SK-N-SH (cell line): ENCODE measurements at regions not wholly inside any gene's neighbourhood (a gene's known extent, or its start where the extent isn't known, plus 50 kb on each side); places are given as distances from the start of the nearest gene placed in this dataset.

Source experiments
- CTCF ChIA-PET: fragments of 300-600, 350-600 bp; formaldehyde crosslinking; extraction: SDS; loops from one replicate; lab custom pipeline; 2021; lab: Yijun Ruan, JAX
- POLR2A ChIA-PET: fragments of 350-600 bp; sonication (Branson Sonifier 250); formaldehyde crosslinking; extraction: SDS; loops from one replicate; lab custom pipeline; 2020; ENCODE audit warnings: antibody characterized with exemption, inconsistent platforms; lab: Yijun Ruan, JAX
- DNase-seq: peaks from one replicate; pipeline ENCODE4 v3.0.0; 2012
- H2AFZ ChIP-seq: fragments of 200-600 bp; sonication (generic); 2 replicates; pipeline ENCODE4 v1.8.1; 2016; ENCODE audit warnings: antibody characterized with exemption, mild to moderate bottlenecking, low read depth
- H3F3A ChIP-seq: fragments of 200-600 bp; sonication (generic); replicated peaks from 2 replicates; pipeline ENCODE3; 2016; ENCODE audit warnings: antibody characterized with exemption, mild to moderate bottlenecking; ENCODE audit not compliant: insufficient read depth
- H3K27ac ChIP-seq, 2 experiments: fragments of 200-500 bp in 1 of 2; fragments of 200-600 bp in 1 of 2; sonication (Bioruptor generic) in 1 of 2; sonication (generic), shearing (Covaris generic) in 1 of 2; 2 replicates each; pipeline versions ENCODE4 v1.5.1 to v1.6.1; 2014 to 2016; ENCODE audit warnings: low read depth in 2 of 2, inconsistent platforms in 1 of 2, low read length in 1 of 2, mild to moderate bottlenecking in 1 of 2, mixed read lengths in 1 of 2
- H3K27me3 ChIP-seq: fragments of 200-600 bp; sonication (generic), shearing (Covaris generic); 2 replicates; pipeline ENCODE4 v1.6.1; 2016; ENCODE audit warnings: mixed run types; ENCODE audit not compliant: insufficient read depth
- H3K36me3 ChIP-seq, 2 experiments: fragments of 200-500 bp in 1 of 2; fragments of 200-600 bp in 1 of 2; sonication (Bioruptor generic) in 1 of 2; sonication (generic) in 1 of 2; replicated peaks in 1 of 2; 2 replicates each; pipeline versions ENCODE3 to v1.5.1; 2014 to 2016; ENCODE audit warnings: low read length in 1 of 2, mild to moderate bottlenecking in 1 of 2; ENCODE audit not compliant: insufficient read depth in 2 of 2, control insufficient read depth in 1 of 2
- H3K4me1 ChIP-seq, 2 experiments: fragments of 200-500 bp in 1 of 2; fragments of 200-600 bp in 1 of 2; sonication (Bioruptor generic) in 1 of 2; sonication (generic), shearing (Covaris generic) in 1 of 2; 2 replicates each; pipeline versions ENCODE4 v1.5.1 to v1.6.1; 2014 to 2016; ENCODE audit warnings: low read depth in 1 of 2, low read length in 1 of 2, mixed run types in 1 of 2; ENCODE audit not compliant: insufficient read depth in 2 of 2, control insufficient read depth in 1 of 2
- H3K4me2 ChIP-seq: fragments of 200-600 bp; sonication (generic), shearing (Covaris generic); 2 replicates; pipeline ENCODE4 v1.6.1; 2017; ENCODE audit warnings: mixed run types
- H3K4me3 ChIP-seq, 2 experiments: fragments of 200-500 bp in 1 of 2; fragments of 200-600 bp in 1 of 2; sonication (Bioruptor generic) in 1 of 2; sonication (generic), shearing (Covaris generic) in 1 of 2; 2 replicates each; pipeline versions ENCODE4 v1.5.1 to v1.8.1; 2014 to 2016; ENCODE audit warnings: low read depth in 2 of 2, inconsistent platforms in 1 of 2, low read length in 1 of 2, mild to moderate bottlenecking in 1 of 2, mixed read lengths in 1 of 2, moderate library complexity in 1 of 2
- H3K79me2 ChIP-seq: fragments of 200-600 bp; sonication (generic); 2 replicates; pipeline ENCODE4 v1.8.1; 2017; ENCODE audit warnings: mild to moderate bottlenecking; ENCODE audit not compliant: insufficient read depth
- H3K9ac ChIP-seq: fragments of 200-600 bp; sonication (generic); 2 replicates; pipeline ENCODE4 v1.6.1; 2017; ENCODE audit warnings: mixed run types
- H3K9me2 ChIP-seq: fragments of 200-600 bp; sonication (generic); 2 replicates; pipeline ENCODE4 v1.6.1; 2017; ENCODE audit warnings: mixed run types
- H3K9me3 ChIP-seq: fragments of 200-600 bp; sonication (generic); 2 replicates; pipeline ENCODE4 v1.6.1; 2017; ENCODE audit warnings: mixed run types, mild to moderate bottlenecking, moderate library complexity
- H4K20me1 ChIP-seq: fragments of 200-600 bp; sonication (generic); 2 replicates; pipeline ENCODE4 v1.6.1; 2017; ENCODE audit warnings: mild to moderate bottlenecking, mixed run types; ENCODE audit not compliant: insufficient read depth
- CHD2 ChIP-seq: fragments of 150-350 bp; IDR thresholded peaks from 2 replicates; pipeline ENCODE4 v1.6.1; 2018; ENCODE audit warnings: low read length; ENCODE audit not compliant: partially characterized antibody
- FOXJ3 ChIP-seq: sonication (generic); formaldehyde crosslinking; IDR thresholded peaks from 2 replicates; pipeline ENCODE4 v1.5.1; 2020; ENCODE audit warnings: mild to moderate bottlenecking, missing genetic modification reagents
- FOXM1 ChIP-seq: IDR thresholded peaks from 2 replicates; pipeline ENCODE4 v1.4.0; 2012; ENCODE audit warnings: low read depth, mild to moderate bottlenecking
- GABPA ChIP-seq: IDR thresholded peaks from 2 replicates; pipeline ENCODE4 v1.4.0; 2012; ENCODE audit warnings: low read depth, mild to moderate bottlenecking
- GATA2 ChIP-seq: sonication (generic); formaldehyde crosslinking; IDR thresholded peaks from 2 replicates; pipeline ENCODE4 v1.5.0; 2020; ENCODE audit warnings: mild to moderate bottlenecking, missing genetic modification reagents
- MXI1 ChIP-seq: IDR thresholded peaks from 2 replicates; pipeline ENCODE4 v1.6.1; 2012; ENCODE audit warnings: mild to moderate bottlenecking, low read depth, low read length, improper control_type of control experiment
- NRF1 ChIP-seq: IDR thresholded peaks from 2 replicates; pipeline ENCODE4 v1.6.1; 2012; ENCODE audit warnings: low read depth, mild to moderate bottlenecking, low read length
- PBX3 ChIP-seq: IDR thresholded peaks from 2 replicates; pipeline ENCODE4; 2012
- RAD21 ChIP-seq: IDR thresholded peaks from 2 replicates; pipeline ENCODE4 v1.6.1; 2012; ENCODE audit warnings: mild to moderate bottlenecking, low read length
- RFX5 ChIP-seq: IDR thresholded peaks from 2 replicates; pipeline ENCODE4 v1.6.1; 2012; ENCODE audit warnings: mild to moderate bottlenecking, improper control_type of control experiment, low read length
- RXRA ChIP-seq: IDR thresholded peaks from 2 replicates; pipeline ENCODE4 v1.4.0; 2012; ENCODE audit warnings: low read depth, mild to moderate bottlenecking, borderline replicate concordance
- SIN3A ChIP-seq: IDR thresholded peaks from 2 replicates; pipeline ENCODE4 v1.6.1; 2012; ENCODE audit warnings: low read depth, mild to moderate bottlenecking, low read length, moderate library complexity, borderline replicate concordance
- TAF1 ChIP-seq: IDR thresholded peaks from 2 replicates; pipeline ENCODE4 v1.6.1; 2012; ENCODE audit warnings: low read depth, mild to moderate bottlenecking, low read length, moderate library complexity, borderline replicate concordance
- TCF12 ChIP-seq: IDR thresholded peaks from 2 replicates; pipeline ENCODE4 v1.4.0; 2012
- YY1 ChIP-seq: IDR thresholded peaks from 2 replicates; pipeline ENCODE4 v1.4.0; 2012; ENCODE audit warnings: low read depth, mild to moderate bottlenecking
- WGBS: methylation state at CpG from one replicate; pipeline ENCODE4 v1.1.6; 2017; ENCODE audit warnings: low lambda C conversion rate; 5-methylcytosine and 5-hydroxymethylcytosine counted together
- TF ChIP-seq, protein P1 (sequence below): IDR thresholded peaks from 2 replicates; pipeline ENCODE4 v1.4.0; 2012; ENCODE audit warnings: low read depth
- TF ChIP-seq, protein P2 (sequence below): IDR thresholded peaks from 2 replicates; pipeline ENCODE4 v1.4.0; 2012; ENCODE audit warnings: low read depth, borderline replicate concordance
- TF ChIP-seq, protein P3 (sequence below): fragments of 200-600 bp; sonication (generic); IDR thresholded peaks from 2 replicates; pipeline ENCODE4 v1.6.1; 2017; ENCODE audit warnings: antibody characterized with exemption, mild to moderate bottlenecking, moderate library complexity

DNA sequence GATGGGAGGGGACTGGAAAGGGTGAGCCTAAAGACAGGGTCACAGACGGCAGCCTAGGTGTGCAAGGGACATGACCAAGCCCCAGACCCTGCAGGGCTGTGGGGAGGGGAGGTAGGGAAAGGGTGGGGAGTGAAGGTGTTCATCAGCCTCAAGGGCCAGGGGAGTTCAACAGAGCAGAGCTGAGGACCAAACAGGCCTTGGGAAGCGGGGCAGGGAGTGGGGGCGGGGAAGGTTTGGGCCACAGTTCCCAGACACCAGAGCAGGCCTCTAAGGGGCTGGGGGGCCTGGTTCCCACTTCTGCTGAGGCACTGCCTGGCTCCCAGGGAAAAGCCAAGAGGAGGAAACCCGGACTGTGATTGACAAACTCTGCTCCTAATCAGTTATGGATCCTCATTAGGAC, 456.3 kb downstream of the MATN1 start:
- H4K20me1 ChIP-seq = no peaks in the 10 kb centered on the region
- no peak for DNase-seq
- no peaks in the 10 kb centered on the region for H3K9me3 ChIP-seq
- no peak overlapping the region for H3K4me2 ChIP-seq
- no peaks in the 10 kb centered on the region for H3K27me3 ChIP-seq
- POLR2A ChIA-PET = no interaction called here
- H3K9me2 ChIP-seq = no peaks in the 10 kb centered on the region
- TF ChIP-seq SIN3A = no peak
- no peak for TF ChIP-seq MXI1
- TF ChIP-seq YY1 = no peak
- no peak for TF ChIP-seq GATA2 (CRISPR knock-in tag)
- TF ChIP-seq FOXM1 = no peak
- TF ChIP-seq, protein P1, sequence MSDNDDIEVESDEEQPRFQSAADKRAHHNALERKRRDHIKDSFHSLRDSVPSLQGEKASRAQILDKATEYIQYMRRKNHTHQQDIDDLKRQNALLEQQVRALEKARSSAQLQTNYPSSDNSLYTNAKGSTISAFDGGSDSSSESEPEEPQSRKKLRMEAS = no peak
- no peak for TF ChIP-seq PBX3
- TF ChIP-seq, protein P2, sequence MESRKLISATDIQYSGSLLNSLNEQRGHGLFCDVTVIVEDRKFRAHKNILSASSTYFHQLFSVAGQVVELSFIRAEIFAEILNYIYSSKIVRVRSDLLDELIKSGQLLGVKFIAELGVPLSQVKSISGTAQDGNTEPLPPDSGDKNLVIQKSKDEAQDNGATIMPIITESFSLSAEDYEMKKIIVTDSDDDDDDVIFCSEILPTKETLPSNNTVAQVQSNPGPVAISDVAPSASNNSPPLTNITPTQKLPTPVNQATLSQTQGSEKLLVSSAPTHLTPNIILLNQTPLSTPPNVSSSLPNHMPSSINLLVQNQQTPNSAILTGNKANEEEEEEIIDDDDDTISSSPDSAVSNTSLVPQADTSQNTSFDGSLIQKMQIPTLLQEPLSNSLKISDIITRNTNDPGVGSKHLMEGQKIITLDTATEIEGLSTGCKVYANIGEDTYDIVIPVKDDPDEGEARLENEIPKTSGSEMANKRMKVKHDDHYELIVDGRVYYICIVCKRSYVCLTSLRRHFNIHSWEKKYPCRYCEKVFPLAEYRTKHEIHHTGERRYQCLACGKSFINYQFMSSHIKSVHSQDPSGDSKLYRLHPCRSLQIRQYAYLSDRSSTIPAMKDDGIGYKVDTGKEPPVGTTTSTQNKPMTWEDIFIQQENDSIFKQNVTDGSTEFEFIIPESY = no peak
- TF ChIP-seq, all 33 proteins: peak for 0
- Histone ChIP-seq H3K36me3 (no peaks in the 10 kb centered on the region), H3K4me1 (peaks cover 0 to 14% of the 10 kb centered on the region in 2 experiments; a peak in 1 of 4 replicates), H3K4me3 (no peak overlapping the region), H3K27ac (no peak overlapping the region), H3F3A (no peaks in the 10 kb centered on the region), H2AFZ (no peak overlapping the region), H3K9ac (no peak overlapping the region), H3K79me2 (no peaks in the 10 kb centered on the region)
- CTCF ChIA-PET = no interaction called here
- WGBS = 22% methylated on average over 3 of the region's 4 CpGs

GRCh38 chr1:30265127-30266070, 458.0 kb downstream of the MATN1 start:
- Histone ChIP-seq H3F3A (no peaks in the 10 kb centered on the region), H3K4me1 (peaks cover 0 to 14% of the 10 kb centered on the region in 2 experiments; a peak in 1 of 4 replicates), H4K20me1 (no peaks in the 10 kb centered on the region), H3K9me3 (no peaks in the 10 kb centered on the region), H3K27me3 (no peaks in the 10 kb centered on the region), H3K4me2 (no peak overlapping the region), H3K27ac (no peak overlapping the region), H3K9me2 (no peaks in the 10 kb centered on the region), H3K9ac (no peak overlapping the region), H3K79me2 (no peaks in the 10 kb centered on the region), H2AFZ (no peak overlapping the region), H3K36me3 (no peaks in the 10 kb centered on the region), H3K4me3 (no peak overlapping the region)
- ChIA-PET POLR2A (no interaction called here), CTCF (interaction anchor here (0.9 kb wide), 1 partner anchor 23 kb away, joined by 3 read pairs; no protein-coding TSS in a partner anchor)
- WGBS = 41% methylated on average over 8 of the region's 15 CpGs
- DNase-seq = no peak
- TF ChIP-seq NRF1 (no peak), PBX3 (no peak), GABPA (no peak), RAD21 (no peak), RFX5 (no peak), FOXJ3 (CRISPR knock-in tag) (no peak), TCF12 (no peak), FOXM1 (no peak), RXRA (no peak), CHD2 (no peak), TAF1 (no peak)
- TF ChIP-seq, protein P2 = no peak
- TF ChIP-seq, protein P3, sequence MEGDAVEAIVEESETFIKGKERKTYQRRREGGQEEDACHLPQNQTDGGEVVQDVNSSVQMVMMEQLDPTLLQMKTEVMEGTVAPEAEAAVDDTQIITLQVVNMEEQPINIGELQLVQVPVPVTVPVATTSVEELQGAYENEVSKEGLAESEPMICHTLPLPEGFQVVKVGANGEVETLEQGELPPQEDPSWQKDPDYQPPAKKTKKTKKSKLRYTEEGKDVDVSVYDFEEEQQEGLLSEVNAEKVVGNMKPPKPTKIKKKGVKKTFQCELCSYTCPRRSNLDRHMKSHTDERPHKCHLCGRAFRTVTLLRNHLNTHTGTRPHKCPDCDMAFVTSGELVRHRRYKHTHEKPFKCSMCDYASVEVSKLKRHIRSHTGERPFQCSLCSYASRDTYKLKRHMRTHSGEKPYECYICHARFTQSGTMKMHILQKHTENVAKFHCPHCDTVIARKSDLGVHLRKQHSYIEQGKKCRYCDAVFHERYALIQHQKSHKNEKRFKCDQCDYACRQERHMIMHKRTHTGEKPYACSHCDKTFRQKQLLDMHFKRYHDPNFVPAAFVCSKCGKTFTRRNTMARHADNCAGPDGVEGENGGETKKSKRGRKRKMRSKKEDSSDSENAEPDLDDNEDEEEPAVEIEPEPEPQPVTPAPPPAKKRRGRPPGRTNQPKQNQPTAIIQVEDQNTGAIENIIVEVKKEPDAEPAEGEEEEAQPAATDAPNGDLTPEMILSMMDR = no peak
